Colonic mucosa (tissue), 4 donors: ENCODE measurements at regions not wholly inside any gene's neighbourhood (a gene's known extent, or its start where the extent isn't known, plus 50 kb on each side); places are given as distances from the start of the nearest gene placed in this dataset.

ENCODE experiments used
- DNase-seq: peaks from one replicate; pipeline ENCODE4 v3.0.0-alpha.2; 2020
- H3K27ac ChIP-seq: fragments of 200-600 bp; one replicate; pipeline ENCODE4 v1.8.0; 2021
- H3K27me3 ChIP-seq: fragments of 200-600 bp; one replicate; pipeline ENCODE4 v1.8.0; 2021
- H3K36me3 ChIP-seq: fragments of 200-600 bp; one replicate; pipeline ENCODE4 v1.8.0; 2021
- H3K4me1 ChIP-seq: fragments of 200-600 bp; one replicate; pipeline ENCODE4 v1.8.0; 2021; ENCODE audit warnings: mild to moderate bottlenecking
- H3K4me3 ChIP-seq: fragments of 200-600 bp; one replicate; pipeline ENCODE4 v1.8.0; 2021
- H3K9ac ChIP-seq, 2 donors: one replicate each; pipeline ENCODE4 v1.7.0; 2013; ENCODE audit warnings: control low read depth in 2 of 2, low read depth in 2 of 2, low read length in 2 of 2
- H3K9me3 ChIP-seq: fragments of 200-600 bp; one replicate; pipeline ENCODE4 v1.8.0; 2021
- CTCF ChIP-seq: fragments of 200-600 bp; IDR thresholded peaks from one replicate; pipeline ENCODE4 v1.8.0; 2022; ENCODE audit warnings: antibody characterized with exemption, mild to moderate bottlenecking
- intact Hi-C: fragments of 100-400 bp; cut with DNase I; formaldehyde crosslinking; loops from one replicate; pipeline ENCODE4 v1.14.1; 2022
- donor health status: healthy.
- donor health status: DM: no; HTN: no; CAD: no.
- donor health status: DM: no; HTN: no; CAD: no.

GRCh38 chr11:8799273-8799672 is 111.7 kb upstream of the AKIP1 start:
- TF ChIP-seq CTCF: no peak
- no peak for DNase-seq
- H3K36me3 ChIP-seq: no peaks in the 10 kb centered on the region
- H3K9ac ChIP-seq: no peak overlapping the region
- intact Hi-C loops: no loop called here
- peaks cover 10% of the 10 kb centered on the region for H3K4me1 ChIP-seq
- no peak overlapping the region for H3K4me3 ChIP-seq
- no peaks in the 10 kb centered on the region for H3K9me3 ChIP-seq
- H3K27me3 ChIP-seq: no peaks in the 10 kb centered on the region
- H3K27ac ChIP-seq: no peak overlapping the region

- Histone ChIP-seq H3K4me1 (no peaks in the 10 kb centered on the region), H3K9ac (no peak overlapping the region), H3K9me3 (no peaks in the 10 kb centered on the region), H3K36me3 (no peaks in the 10 kb centered on the region), H3K27ac (no peak overlapping the region), H3K4me3 (no peak overlapping the region), H3K27me3 (no peaks in the 10 kb centered on the region)
- no peak for TF ChIP-seq CTCF
- DNase-seq: no peak
- intact Hi-C loops: no loop called here
These were observed 110.4 kb upstream of the AKIP1 start for GRCh38 chr11:8800520-8801110.

GRCh38 chr11:8801121-8801520 is 109.9 kb upstream of the AKIP1 start:
- no peaks in the 10 kb centered on the region for H3K27me3 ChIP-seq
- no peak for TF ChIP-seq CTCF
- no peak for DNase-seq
- no peak overlapping the region for H3K27ac ChIP-seq
- H3K4me3 ChIP-seq: no peak overlapping the region
- no peaks in the 10 kb centered on the region for H3K36me3 ChIP-seq
- H3K9ac ChIP-seq: no peak overlapping the region
- H3K9me3 ChIP-seq: no peaks in the 10 kb centered on the region
- intact Hi-C loops: no loop called here
- H3K4me1 ChIP-seq: no peaks in the 10 kb centered on the region

GRCh38 chr11:8802251-8802650 is 108.7 kb upstream of the AKIP1 start:
- Histone ChIP-seq H3K9me3 (no peaks in the 10 kb centered on the region), H3K9ac (no peak overlapping the region), H3K4me1 (peaks cover 4% of the 10 kb centered on the region), H3K27me3 (no peaks in the 10 kb centered on the region), H3K27ac (no peak overlapping the region), H3K4me3 (no peak overlapping the region), H3K36me3 (no peaks in the 10 kb centered on the region)
- no peak for DNase-seq
- TF ChIP-seq CTCF: no peak
- intact Hi-C loops: no loop called here

- intact Hi-C loops: no loop called here
These were observed 107.0 kb upstream of the AKIP1 start for GRCh38 chr11:8803973-8804372.

More at GRCh38 chr11:8803973-8804372, 107.0 kb upstream of the AKIP1 start:
- TF ChIP-seq CTCF: no peak
- no peaks in the 10 kb centered on the region for H3K9me3 ChIP-seq
- H3K27ac ChIP-seq: no peak overlapping the region
- H3K27me3 ChIP-seq: no peaks in the 10 kb centered on the region
- DNase-seq: no peak
- no peaks in the 10 kb centered on the region for H3K36me3 ChIP-seq
- H3K4me1 ChIP-seq: peaks cover 4% of the 10 kb centered on the region
- H3K9ac ChIP-seq: no peak overlapping the region
- no peak overlapping the region for H3K4me3 ChIP-seq
